ENCODE measurements at regions not wholly inside any gene's neighbourhood (a gene's known extent, or its start where the extent isn't known, plus 50 kb on each side); places are given as distances from the start of the nearest gene placed in this dataset.
"Not testable (repeated sequence)": the region's sequence is repeated elsewhere in the genome, so short reads cannot be mapped to it uniquely, and the experiment has no call there.

DNA sequence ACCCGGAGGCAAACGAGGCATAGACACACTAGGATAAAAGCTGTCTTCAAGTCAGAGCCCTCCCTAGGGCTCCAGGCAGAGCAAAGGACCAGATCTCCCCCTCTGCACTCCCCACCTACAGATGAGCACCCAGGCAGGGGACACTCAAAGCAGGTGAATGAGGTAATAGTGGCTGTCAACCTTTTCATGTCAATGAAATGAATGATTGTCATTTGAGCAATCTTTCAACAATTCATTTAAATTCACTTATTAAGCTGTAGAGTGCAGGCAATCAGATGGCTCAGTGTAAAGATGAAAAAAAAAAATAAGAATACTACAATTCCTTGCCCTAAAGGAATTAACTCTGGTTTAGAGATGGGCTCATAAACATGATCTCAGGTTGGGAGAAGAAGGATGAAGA is 427.8 kb upstream of the ISX start:
- DNase-seq (ENCODE audit: low read depth): no peak
- no peak overlapping the region for H3K4me3 ChIP-seq (ENCODE audit: low read depth, low read length)
- TF ChIP-seq, protein P1, sequence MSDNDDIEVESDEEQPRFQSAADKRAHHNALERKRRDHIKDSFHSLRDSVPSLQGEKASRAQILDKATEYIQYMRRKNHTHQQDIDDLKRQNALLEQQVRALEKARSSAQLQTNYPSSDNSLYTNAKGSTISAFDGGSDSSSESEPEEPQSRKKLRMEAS (IDR thresholded peaks at IDR 0.05; ENCODE audit: low read depth, low read length): no peak
- TF ChIP-seq MYC (IDR thresholded peaks at IDR 0.05; ENCODE audit: low read depth, low read length) (no peak), POLR2A (IDR thresholded peaks at IDR 0.05; ENCODE audit: extremely low read depth, insufficient read length) (no peak)
- TF ChIP-seq, protein P2, sequence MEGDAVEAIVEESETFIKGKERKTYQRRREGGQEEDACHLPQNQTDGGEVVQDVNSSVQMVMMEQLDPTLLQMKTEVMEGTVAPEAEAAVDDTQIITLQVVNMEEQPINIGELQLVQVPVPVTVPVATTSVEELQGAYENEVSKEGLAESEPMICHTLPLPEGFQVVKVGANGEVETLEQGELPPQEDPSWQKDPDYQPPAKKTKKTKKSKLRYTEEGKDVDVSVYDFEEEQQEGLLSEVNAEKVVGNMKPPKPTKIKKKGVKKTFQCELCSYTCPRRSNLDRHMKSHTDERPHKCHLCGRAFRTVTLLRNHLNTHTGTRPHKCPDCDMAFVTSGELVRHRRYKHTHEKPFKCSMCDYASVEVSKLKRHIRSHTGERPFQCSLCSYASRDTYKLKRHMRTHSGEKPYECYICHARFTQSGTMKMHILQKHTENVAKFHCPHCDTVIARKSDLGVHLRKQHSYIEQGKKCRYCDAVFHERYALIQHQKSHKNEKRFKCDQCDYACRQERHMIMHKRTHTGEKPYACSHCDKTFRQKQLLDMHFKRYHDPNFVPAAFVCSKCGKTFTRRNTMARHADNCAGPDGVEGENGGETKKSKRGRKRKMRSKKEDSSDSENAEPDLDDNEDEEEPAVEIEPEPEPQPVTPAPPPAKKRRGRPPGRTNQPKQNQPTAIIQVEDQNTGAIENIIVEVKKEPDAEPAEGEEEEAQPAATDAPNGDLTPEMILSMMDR (IDR thresholded peaks at IDR 0.05; ENCODE audit: low read depth, low read length): no peak

DNA sequence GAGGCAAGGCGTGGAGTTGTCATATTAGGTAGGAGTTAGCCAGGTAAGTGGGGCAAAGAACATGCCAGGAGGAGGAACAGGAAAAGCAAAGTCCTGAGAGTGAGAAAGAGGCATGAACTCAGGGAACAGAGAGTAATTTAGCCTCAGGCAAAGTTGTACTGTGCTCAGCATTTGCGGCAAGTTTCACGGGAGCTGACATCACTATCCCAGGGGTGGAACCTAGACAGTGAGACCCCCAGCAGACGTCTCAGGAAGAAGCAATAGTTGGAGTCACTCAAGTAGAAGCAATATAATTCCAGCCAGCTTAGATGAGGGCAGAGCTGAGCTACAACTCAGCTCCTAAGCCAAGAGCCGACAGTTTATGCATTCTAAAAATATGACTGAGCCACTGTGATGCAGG is 426.0 kb upstream of the ISX start:
- TF ChIP-seq, protein P1 (IDR thresholded peaks at IDR 0.05; ENCODE audit: low read depth, low read length): no peak
- TF ChIP-seq MYC (IDR thresholded peaks at IDR 0.05; ENCODE audit: low read depth, low read length): no peak
- TF ChIP-seq POLR2A (IDR thresholded peaks at IDR 0.05; ENCODE audit: extremely low read depth, insufficient read length): no peak
- TF ChIP-seq, protein P2 (IDR thresholded peaks at IDR 0.05; ENCODE audit: low read depth, low read length): no peak
- no peak overlapping the region for H3K4me3 ChIP-seq (ENCODE audit: low read depth, low read length)
- DNase-seq (ENCODE audit: low read depth): no peak

DNA sequence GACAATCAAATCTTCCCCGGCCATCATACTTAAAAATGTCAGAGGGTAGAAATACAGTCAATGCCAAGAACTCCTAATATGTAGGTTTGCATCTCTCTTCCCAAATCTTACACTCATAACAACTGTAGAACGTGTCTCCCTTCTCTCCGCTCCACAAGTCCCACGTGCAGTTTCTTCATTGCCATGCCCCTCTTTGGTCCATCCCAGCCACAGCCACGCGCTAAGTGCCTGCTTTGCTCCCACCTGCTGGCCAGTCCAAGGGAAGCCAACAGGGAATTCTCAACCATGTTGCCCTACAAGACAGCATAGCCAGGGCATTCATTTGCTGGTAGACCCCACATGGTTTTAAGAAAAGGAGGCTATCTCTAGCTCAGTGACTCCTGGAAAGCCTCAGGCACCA is 420.6 kb upstream of the ISX start:
- DNase-seq (ENCODE audit: low read depth): no peak
- H3K4me3 ChIP-seq (ENCODE audit: low read depth, low read length): no peak overlapping the region
- TF ChIP-seq MYC (IDR thresholded peaks at IDR 0.05; ENCODE audit: low read depth, low read length) (no peak), POLR2A (IDR thresholded peaks at IDR 0.05; ENCODE audit: extremely low read depth, insufficient read length) (no peak)
- TF ChIP-seq, protein P2 (IDR thresholded peaks at IDR 0.05; ENCODE audit: low read depth, low read length): no peak
- TF ChIP-seq, protein P1 (IDR thresholded peaks at IDR 0.05; ENCODE audit: low read depth, low read length): no peak

DNA sequence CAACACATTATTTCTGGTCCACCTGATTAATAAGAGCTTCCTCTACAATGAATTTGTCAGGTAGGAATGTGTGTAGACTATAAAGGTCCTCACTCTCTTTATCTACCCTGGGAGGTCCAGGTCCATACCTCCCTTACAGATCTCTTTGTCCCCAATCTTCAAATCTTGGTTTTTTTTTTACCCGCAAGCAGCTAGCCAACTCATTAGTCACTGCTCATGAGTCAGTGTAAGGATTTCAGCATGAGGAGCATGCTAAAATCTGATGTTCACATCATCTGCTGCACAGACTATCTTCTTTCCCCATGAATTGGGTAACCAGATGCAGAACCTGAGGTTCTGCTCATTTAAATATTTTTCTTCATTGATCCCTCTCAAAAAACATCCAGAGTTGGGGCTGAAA is 397.0 kb upstream of the ISX start:
- no peak overlapping the region for H3K4me3 ChIP-seq (ENCODE audit: low read depth, low read length)
- no peak for DNase-seq (ENCODE audit: low read depth)
- TF ChIP-seq, protein P1 (IDR thresholded peaks at IDR 0.05; ENCODE audit: low read depth, low read length): no peak
- TF ChIP-seq MYC (IDR thresholded peaks at IDR 0.05; ENCODE audit: low read depth, low read length): no peak
- TF ChIP-seq, protein P2 (IDR thresholded peaks at IDR 0.05; ENCODE audit: low read depth, low read length): no peak
- no peak for TF ChIP-seq POLR2A (IDR thresholded peaks at IDR 0.05; ENCODE audit: extremely low read depth, insufficient read length)

DNA sequence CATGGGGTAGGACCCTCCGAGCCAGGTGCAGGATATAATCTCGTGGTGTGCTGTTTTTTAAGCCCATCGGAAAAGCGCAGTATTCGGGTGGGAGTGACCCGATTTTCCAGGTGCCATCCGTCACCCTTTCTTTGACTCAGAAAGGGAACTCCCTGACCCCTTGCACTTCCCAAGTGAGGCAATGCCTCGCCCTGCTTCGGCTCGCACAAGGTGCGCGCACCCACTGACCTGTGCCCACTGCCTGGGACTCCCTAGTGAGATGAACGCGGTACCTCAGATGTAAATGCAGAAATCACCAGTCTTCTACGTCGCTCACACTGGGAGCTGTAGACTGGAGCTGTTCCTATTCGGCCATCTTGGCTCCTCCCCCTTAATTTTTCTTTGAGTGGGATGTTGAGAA is 382.9 kb upstream of the ISX start:
- H3K4me3 ChIP-seq (ENCODE audit: low read depth, low read length): not testable (repeated sequence)

DNA sequence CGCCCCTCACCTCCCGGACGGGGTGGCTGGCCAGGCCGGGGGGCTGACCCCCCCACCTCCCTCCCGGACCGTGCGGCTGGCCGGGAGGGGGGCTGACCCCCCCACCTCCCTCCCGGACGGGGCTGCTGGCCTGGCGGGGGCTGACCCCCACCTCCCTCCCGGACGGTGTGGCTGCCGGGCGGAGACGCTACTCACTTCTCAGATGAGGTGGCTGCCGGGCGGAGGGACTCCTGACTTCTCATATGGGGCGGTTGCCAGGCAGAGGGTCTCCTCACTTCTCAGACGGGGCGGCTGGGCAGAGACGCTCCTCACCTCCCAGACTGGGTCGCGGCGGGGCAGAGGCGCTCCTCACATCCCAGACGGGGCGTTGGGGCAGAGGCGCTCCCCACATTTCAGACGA is 381.7 kb upstream of the ISX start:
- not testable (repeated sequence) for DNase-seq (ENCODE audit: low read depth); H3K4me3 ChIP-seq (ENCODE audit: low read depth, low read length)

More for the DNA sequence above, 382.9 kb upstream of the ISX start:
- not testable (repeated sequence) for DNase-seq (ENCODE audit: low read depth)

DNA sequence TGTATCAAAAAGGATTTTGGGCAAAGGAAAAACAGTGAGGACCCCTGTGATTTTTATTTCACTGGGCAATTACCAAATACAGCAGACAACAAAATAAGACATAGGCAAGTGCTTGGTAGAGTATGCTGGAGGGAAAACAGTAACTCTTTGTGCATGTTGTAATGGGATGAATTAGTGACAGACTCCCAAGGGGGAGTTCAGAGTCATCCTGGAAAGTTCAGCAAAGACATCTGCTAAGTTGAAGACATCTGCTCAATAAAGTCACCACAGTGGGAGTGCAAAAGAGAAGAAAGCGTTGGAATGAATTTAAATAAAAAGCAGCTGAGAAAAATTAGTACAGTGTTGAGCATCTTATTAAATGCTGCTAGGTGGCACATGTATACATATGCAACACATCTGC is 378.8 kb upstream of the ISX start:
- no peak overlapping the region for H3K4me3 ChIP-seq (ENCODE audit: low read depth, low read length)
- DNase-seq (ENCODE audit: low read depth): no peak
- no peak for TF ChIP-seq POLR2A (IDR thresholded peaks at IDR 0.05; ENCODE audit: extremely low read depth, insufficient read length)
- TF ChIP-seq, protein P1 (IDR thresholded peaks at IDR 0.05; ENCODE audit: low read depth, low read length): no peak
- no peak for TF ChIP-seq MYC (IDR thresholded peaks at IDR 0.05; ENCODE audit: low read depth, low read length)
- TF ChIP-seq, protein P2 (IDR thresholded peaks at IDR 0.05; ENCODE audit: low read depth, low read length): no peak
